Fibroblast of skin of right biceps (primary cell): ENCODE measurements at regions not wholly inside any gene's neighbourhood (a gene's known extent, or its start where the extent isn't known, plus 50 kb on each side); places are given as distances from the start of the nearest gene placed in this dataset.
"Not testable (repeated sequence)": the region's sequence is repeated elsewhere in the genome, so short reads cannot be mapped to it uniquely, and the experiment has no call there.

Experiments used
- DNase-seq: peaks from one replicate; pipeline ENCODE4 v3.0.0-alpha.2; 2013

DNA sequence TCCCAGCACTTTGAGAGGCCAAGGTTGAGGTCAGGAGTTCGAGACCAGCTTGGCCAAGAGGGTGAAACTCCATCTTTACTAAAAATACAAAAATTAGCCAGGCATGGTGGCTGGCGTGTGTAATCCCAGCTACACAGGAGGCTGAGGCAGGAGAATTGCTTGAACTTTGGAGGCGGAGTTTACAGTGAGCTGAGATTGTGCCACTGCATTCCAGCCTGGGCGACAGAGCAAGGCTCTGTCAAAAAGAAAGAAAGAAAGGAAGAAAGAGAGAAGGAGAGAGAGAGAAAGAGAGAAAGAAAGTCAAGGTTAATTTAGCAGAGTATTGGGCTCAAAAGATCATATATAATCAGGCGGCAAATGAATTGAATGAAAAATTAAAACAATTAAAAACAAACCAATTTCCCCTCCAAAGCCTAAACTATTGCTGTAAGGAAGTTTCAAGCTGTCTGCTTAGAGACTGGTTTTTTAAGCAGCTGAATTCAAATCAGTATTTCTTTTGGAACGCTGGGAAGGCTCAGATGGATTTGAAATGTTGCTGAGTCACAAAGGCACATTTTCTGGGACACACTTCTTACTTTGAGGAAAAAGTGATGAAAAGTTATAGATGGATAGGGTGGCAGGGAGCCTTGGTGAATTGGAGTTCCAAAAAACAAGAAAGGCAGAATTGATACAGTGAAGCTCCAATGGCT is 81.3 kb upstream of the BHLHE40 start:
- DNase-seq, result peak; percentile 57

DNA sequence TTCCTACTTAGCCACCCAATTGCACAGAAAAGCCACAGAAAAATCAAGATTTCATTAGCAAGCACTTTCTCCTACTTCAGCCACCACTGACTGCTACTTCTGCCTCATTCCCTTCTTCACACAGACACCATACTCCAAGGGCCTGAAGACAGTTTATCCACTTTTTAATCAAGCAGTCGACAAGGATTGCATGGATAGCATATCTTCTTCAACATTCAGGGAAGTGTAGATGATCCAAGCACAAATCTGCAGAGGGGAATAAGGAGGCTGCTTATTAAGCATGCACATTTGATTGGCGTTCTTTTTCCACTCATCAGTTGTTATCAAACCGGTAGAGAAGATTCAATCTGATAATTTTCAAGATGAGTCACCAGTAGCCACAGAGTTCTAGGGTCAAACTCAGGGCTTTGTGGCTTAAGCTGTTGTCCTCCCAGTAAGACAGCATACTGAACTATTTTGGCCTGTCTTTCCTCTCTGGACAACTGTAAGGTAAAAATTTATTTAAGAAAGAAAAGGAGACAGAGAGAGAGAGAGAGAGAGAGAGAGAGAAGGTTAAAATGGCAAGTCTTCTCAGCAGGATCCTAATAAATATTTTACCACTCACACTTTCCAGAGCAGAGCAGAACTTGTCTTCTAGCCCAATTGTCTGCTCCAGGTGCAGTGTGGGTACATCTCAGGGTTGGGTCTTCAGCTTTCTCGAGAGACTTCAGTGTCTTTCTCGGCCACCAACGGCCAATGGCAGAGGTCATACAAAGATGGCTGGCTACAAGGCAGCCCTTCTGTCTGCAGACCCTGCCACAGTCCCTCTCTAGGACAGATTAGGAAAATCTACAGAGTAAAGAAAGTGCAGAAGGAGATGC is 80.6 kb upstream of the BHLHE40 start:
- peak; percentile 29 for DNase-seq

DNA sequence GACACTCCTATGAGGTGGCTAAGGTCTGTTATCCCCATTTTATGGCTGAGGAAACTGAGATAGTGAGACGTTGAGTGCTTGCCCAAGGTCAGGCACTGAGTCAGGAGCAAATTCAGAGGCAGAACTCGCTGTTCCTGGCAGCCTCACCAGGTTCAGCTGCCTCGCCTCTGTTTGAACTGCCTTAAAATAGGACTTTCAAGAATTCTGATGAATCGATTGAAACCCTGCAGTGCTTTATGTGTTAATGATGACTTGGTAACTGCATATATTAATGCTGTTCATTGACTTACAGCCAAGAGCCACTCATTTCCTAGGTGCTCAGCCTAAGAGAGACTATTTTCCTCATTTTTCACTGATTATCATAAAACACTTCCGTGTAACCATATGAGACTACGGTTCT is 79.5 kb upstream of the BHLHE40 start:
- DNase-seq, result no peak

DNA sequence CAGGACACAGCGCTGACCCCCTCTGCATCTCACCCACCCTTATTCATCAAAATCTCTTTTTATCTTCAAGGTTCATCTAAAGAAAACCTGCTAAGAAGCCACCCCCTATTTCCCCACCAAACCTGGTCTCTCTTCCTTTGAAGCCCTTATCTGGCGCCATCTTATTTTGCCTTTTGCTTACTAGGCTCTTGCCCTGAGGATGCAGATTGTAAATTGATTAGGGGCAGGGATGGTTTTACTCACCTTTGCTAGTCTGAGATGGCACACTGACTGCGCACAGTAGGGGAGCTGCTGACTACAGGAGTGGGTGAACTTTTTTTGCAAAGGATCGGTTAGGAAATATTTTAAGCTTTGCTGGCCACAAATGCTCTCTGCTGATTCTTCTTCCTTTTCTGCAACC is 78.9 kb upstream of the BHLHE40 start:
- DNase-seq, result no peak

DNA sequence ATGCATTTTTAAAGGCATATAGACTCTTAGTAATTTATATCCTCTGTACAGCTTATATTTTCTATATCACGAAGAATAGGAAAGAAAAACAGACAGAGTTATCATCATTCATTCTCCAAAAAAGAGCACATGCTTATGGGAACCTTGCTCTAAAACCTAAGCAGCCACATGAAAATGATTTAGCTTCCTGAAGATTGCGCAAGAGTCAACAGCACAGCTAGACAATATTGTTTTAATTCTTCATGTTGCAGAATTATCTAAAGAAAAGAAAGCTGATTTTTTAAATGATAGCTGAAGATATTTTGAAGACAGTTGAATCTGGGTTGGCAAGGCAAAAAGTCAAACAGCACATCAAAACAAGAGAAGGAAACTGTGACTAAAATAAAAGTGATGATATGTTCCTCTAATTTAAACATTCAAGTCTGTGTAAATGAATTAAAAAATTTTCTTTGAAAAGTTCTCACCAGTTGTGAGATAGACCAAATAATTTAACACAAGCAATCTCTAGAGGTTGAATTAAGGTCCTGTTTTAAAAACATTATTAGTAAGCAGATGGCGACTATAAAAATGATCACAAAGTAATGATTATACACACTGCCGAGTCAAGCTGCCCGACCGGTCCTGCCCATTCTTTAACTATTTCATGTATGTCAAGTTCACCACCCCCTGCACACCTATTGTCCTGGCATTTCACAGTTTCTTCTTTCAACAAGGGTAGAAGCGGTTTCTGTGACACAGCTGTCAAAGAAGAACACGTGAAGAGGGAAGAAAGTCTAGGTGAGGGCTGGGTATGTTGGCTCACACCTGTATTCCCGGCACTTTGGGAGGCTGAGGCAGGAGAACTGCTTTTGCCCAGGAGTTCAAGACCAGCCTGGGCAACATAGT is 74.2 kb upstream of the BHLHE40 start:
- peak; percentile 24 for DNase-seq

DNA sequence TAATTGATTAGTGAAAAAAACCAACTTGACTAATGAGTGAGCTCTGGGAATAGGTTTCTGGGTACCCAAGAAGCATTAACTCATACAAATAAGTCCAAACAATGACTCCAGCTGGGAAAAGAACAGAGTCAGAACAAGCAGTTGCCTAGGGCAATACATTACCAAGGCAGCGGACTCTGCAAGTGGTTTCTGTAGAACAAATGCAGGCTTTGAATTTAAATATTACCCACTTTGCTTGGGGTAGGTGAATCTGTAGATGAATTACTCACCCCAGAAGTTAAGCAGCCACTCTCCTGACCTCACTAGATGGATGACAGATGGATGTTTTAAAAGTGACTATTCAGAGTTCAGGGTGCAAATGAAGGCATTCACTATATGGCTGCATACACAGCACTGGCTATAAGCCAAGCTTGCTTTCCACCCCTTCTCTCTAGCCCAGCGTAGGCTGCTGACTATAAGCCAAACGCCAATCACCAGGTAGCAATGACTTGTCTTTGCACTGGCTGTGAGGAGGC is 73.1 kb upstream of the BHLHE40 start:
- DNase-seq, result peak; percentile 62

DNA sequence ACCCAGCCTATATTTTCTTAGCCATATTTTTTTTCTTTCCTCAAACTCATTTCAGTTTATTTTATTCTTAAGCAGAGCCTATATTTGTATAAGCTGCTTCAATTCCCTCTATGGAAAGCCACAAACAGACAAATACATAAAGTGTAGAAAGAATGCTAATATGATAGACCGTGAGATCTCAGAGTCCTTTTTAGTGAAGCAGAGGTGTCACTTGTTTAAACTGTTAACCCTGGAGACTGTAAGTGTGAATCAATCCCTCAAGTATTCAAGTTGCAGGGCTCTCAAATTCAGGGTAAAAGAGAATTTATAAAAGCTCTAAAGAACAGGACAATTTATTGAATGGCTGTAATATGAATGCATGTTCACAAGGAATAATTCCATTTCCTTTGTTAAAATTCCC is 72.2 kb upstream of the BHLHE40 start:
- DNase-seq, result no peak

DNA sequence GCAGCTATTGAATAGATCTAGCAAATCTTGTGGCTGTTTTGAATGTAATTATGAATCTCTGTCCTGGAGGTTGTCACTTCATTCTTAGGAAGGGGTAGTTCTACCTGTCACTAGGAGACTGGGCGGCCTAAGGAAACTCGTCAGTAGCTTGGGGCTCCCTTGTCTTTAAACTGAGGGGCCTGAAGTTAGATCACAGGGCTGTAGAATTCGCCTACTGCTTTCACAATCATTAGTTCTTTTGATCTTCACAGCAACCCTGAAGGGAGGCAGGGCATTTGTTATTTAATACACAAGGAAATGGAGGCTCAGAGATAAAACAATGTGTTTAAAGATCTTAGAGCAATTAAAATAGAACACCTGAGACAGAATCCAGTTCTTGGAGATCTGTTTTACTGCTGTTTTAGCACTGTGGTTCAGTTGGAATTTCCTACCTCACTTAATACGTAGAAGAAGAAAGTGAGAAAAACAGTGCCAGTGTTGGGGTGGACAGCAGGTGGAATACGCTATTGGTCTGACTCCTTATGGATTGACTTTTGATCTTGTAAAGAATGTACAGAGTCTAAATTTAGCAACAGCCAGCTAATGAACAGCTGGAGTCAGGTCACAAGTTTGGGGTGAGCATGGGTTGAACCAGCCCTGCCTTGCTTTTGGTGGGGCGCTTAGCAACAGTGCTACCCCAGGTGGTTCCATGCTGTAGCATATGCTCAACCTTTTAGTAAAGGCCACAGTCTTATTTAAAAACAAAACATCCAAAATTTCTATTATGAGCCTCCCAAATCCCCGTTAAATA is 71.4 kb upstream of the BHLHE40 start:
- no peak for DNase-seq

DNA sequence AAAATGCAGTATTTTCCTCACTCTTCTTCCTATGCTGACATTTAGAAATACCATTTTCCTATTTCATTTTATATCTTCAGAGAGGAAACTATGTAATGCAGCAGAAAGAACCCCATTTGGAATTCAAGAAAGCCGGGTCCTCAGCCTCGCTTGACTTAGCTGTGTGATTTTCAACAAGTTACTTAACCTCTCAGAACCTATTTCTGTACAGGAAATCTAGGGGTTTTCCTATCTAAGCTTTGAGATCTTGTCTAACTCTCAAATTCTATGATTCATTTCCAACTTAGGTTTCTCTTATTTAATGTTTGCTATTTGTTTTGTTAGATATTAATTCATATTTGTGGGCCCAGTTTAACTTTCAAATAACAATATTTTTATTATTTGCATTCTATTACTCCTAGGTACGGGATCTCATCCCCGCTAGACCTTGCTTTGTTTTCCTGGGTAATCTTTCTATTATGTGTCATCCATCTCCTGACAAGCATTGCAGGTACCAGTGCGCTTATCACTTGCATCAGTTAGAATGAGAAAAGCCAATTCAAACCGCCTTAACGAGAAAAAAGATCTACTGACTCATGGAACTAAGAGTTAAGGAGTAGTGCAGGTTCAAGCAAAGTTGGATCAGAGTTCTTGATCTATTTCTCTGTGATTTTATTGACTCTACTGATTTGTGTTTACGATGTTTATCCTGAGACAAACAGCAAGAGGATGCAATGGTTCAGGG is 70.6 kb upstream of the BHLHE40 start:
- DNase-seq, result no peak

DNA sequence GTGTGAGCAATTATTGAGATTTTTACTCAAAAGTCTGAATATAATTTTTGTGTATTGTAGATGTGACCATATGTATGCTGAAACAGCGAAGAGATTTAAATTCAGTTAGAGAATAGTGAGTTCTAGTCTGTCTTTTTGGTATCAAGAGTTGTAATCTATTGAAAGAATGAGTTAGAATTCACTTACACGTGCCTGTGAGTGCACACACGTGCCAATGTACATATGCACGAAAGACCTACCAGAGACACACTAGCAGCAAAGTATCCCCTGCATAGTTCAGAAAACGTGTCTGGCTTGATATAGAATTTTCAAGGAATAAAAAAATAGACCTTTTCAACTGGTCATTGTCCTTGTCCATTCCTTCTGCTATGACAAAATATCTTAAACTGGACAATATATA is 64.8 kb upstream of the BHLHE40 start:
- no peak for DNase-seq

DNA sequence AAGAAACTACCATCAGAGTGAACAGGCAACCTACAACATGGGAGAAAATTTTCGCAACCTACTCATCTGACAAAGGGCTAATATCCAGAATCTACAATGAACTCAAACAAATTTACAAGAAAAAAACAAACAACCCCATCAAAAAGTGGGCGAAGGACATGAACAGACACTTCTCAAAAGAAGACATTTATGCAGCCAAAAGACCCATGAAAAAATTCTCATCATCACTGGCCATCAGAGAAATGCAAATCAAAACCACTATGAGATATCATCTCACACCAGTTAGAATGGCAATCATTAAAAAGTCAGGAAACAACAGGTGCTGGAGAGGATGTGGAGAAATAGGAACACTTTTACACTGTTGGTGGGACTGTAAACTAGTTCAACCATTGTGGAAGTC is 57.6 kb upstream of the BHLHE40 start:
- DNase-seq, result not testable (repeated sequence)

DNA sequence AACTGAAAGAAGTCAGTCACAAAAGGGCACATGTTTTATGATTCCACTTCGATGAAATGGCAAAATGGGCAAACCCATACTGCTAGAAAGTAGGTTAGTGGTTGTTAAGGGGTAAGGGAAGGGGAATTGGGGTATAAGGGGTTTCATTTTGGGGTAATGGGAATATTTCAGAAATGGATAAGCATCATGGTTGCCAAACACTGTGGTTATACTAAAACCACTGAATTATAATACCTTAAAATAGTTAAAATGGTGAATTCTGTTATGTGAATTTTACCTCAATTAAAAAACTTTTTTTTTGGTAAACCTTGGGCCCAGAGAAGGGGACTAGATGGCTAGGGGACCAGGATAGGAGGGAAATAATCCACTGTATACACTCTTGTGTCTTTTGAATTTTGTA is 52.3 kb upstream of the BHLHE40 start:
- DNase-seq, result no peak

DNA sequence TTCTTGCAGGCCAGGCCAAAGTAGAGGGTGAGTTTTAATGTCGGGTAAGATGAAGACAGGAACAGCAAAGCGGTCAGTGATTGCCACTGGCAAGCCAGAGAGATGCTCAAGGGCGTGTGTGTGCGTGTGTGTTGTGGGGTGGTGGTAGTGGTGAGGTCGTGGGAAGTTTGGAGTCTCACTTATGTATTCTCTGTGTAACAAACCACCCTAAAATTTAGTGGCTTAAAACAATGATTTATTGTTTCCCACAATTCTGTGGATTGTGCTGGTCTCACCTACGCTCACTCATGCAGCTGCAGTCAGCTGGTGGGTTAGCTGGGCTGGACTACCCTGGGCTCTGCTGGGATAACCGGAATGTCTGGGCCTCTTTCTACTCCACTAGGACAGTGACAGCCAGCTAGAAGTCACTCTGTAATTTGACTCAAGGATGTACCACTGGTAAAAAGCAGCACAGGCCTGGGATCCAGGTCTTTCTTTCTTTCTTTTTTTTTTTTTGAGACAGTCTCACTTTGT is 50.9 kb upstream of the BHLHE40 start:
- no peak for DNase-seq
